ENCODE measurements at regions not wholly inside any gene's neighbourhood (a gene's known extent, or its start where the extent isn't known, plus 50 kb on each side); places are given as distances from the start of the nearest gene placed in this dataset.

DNA sequence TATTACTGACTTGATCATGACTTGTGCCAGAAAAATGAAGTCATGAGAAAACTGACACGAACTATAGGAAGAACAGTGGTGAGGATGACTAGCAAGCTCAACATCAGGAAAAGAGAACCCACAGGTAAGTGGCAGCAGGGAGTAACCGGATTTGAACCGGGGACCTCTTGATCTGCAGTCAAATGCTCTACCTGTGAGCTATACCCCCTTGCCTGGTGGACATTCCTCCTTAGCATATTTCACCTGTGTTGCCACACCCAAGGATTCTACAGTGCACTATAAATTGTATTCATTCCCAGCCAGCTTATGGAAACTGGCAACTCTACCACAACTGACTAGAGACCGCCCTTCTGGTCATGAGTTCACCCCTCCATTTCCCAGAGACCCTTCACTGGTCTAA, 97.5 kb upstream of the ZNF746 start:
- peaks cover 15% of the 10 kb centered on the region for H3K4me1 Mint-ChIP-seq

DNA sequence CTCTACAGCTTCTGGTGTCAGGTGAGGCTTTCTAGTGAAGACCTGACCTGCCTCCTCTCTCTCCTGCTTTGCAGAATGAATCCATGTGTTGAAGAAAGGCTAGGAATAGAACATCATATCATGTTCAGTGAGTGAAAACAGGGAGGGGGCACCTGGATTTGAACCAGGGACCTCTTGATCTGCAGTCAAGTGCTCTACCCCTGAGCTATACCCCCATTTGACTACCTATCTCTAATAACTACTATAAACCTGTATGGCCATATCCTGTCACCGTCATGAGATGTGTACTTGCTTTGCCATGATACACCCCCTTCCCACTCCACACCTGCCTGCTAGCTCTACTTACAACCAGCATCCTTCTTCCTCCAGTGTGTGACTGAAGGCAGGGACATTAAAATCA, 91.3 kb upstream of the ZNF746 start:
- ATAC-seq (ENCODE audit: low read depth) (no peak), DNase-seq (no peak)
- peaks cover 20% of the 10 kb centered on the region for H3K79me2 ChIP-seq (ENCODE audit: control insufficient read depth, insufficient read depth, low read length)
- H3K4me2 ChIP-seq (replicated peaks; ENCODE audit: low read depth, low read length, poor library complexity, severe bottlenecking), result no peak overlapping the region
- Mint-ChIP-seq H3K4me1 (no peaks in the 10 kb centered on the region), H3K9me3 (ENCODE audit: insufficient read depth) (peaks cover 3% of the 10 kb centered on the region), H3K27ac (no peak overlapping the region), H3K4me3 (no peak overlapping the region), H3K27me3 (no peaks in the 10 kb centered on the region)
- peaks cover 0 to 5% (median 3%) of the 10 kb centered on the region in 3 donors for H3K9me3 ChIP-seq (ENCODE audit: control extremely low read depth in 1 of 3, control insufficient read depth in 2 of 3, insufficient read depth in 1 of 3, low read length in 2 of 3)
- peaks cover 1 to 53% of the 10 kb centered on the region in 2 experiments for H3K36me3 ChIP-seq (replicated peaks in 1 of 2; ENCODE audit: control extremely low read depth in 1 of 2, control insufficient read depth in 1 of 2, extremely low read depth in 1 of 2, insufficient read depth in 2 of 2, low read length in 1 of 2)
- H4K20me1 ChIP-seq (ENCODE audit: control insufficient read depth, insufficient read depth, low read length, poor library complexity, severe bottlenecking), result no peaks in the 10 kb centered on the region
- no peaks in the 10 kb centered on the region for H3K27me3 ChIP-seq (replicated peaks in 1 of 4; ENCODE audit: control extremely low read depth in 1 of 4, control insufficient read depth in 3 of 4, insufficient read depth in 4 of 4, low read length in 3 of 4)
- 83% methylated on average over 1 of the region's 1 CpG for WGBS (ENCODE audit: insufficient coverage)
- no peak overlapping the region for H2AFZ ChIP-seq (ENCODE audit: insufficient read depth, low read depth, low read length, poor library complexity, severe bottlenecking)
- intact Hi-C loops (cut with micrococcal nuclease), result no loop called here
- ChIA-PET POLR2A (no interaction called here), CTCF (interaction anchor here (0.6 kb wide), 1 partner anchor 572 kb away, joined by 3 read pairs; no protein-coding TSS in a partner anchor)
- no peak overlapping the region for H3K27ac ChIP-seq (ENCODE audit: low read length in 2 of 2)
- H3K4me1 ChIP-seq (ENCODE audit: control insufficient read depth in 2 of 2, insufficient read depth in 2 of 2, low read length in 2 of 2), result no peaks in the 10 kb centered on the region
- no peak overlapping the region for H3K4me3 ChIP-seq (ENCODE audit: control extremely low read depth in 1 of 5, extremely low read depth in 1 of 5, insufficient read depth in 1 of 5, low read depth in 2 of 5, low read length in 4 of 5)
- H3K9ac ChIP-seq (ENCODE audit: low read length), result no peak overlapping the region
- TF ChIP-seq EZH2 (IDR thresholded peaks at IDR 0.05; ENCODE audit: borderline replicate concordance, insufficient read depth, low read depth, low read length, poor library complexity, severe bottlenecking), result no peak
- TF ChIP-seq, protein P1, sequence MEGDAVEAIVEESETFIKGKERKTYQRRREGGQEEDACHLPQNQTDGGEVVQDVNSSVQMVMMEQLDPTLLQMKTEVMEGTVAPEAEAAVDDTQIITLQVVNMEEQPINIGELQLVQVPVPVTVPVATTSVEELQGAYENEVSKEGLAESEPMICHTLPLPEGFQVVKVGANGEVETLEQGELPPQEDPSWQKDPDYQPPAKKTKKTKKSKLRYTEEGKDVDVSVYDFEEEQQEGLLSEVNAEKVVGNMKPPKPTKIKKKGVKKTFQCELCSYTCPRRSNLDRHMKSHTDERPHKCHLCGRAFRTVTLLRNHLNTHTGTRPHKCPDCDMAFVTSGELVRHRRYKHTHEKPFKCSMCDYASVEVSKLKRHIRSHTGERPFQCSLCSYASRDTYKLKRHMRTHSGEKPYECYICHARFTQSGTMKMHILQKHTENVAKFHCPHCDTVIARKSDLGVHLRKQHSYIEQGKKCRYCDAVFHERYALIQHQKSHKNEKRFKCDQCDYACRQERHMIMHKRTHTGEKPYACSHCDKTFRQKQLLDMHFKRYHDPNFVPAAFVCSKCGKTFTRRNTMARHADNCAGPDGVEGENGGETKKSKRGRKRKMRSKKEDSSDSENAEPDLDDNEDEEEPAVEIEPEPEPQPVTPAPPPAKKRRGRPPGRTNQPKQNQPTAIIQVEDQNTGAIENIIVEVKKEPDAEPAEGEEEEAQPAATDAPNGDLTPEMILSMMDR (IDR thresholded peaks at IDR 0.05), result no peak

More for the DNA sequence above, 97.5 kb upstream of the ZNF746 start:
- no peak overlapping the region for H3K4me2 ChIP-seq (replicated peaks; ENCODE audit: low read depth, low read length, poor library complexity, severe bottlenecking)
- peaks cover 14 to 15% of the 10 kb centered on the region in 2 donors for H3K4me1 ChIP-seq (ENCODE audit: control insufficient read depth in 2 of 2, insufficient read depth in 2 of 2, low read length in 2 of 2)
- H3K4me3 ChIP-seq (ENCODE audit: control extremely low read depth in 1 of 5, extremely low read depth in 1 of 5, insufficient read depth in 1 of 5, low read depth in 2 of 5, low read length in 4 of 5), result no peak overlapping the region
- TF ChIP-seq, protein P1 (IDR thresholded peaks at IDR 0.05), result no peak
- TF ChIP-seq EZH2 (IDR thresholded peaks at IDR 0.05; ENCODE audit: borderline replicate concordance, insufficient read depth, low read depth, low read length, poor library complexity, severe bottlenecking), result no peak
- DNase-seq (no peak), ATAC-seq (ENCODE audit: low read depth) (no peak)
- peaks cover 5 to 23% of the 10 kb centered on the region in 2 experiments for H3K36me3 ChIP-seq (replicated peaks in 1 of 2; ENCODE audit: control extremely low read depth in 1 of 2, control insufficient read depth in 1 of 2, extremely low read depth in 1 of 2, insufficient read depth in 2 of 2, low read length in 1 of 2)
- no peaks in the 10 kb centered on the region for H4K20me1 ChIP-seq (ENCODE audit: control insufficient read depth, insufficient read depth, low read length, poor library complexity, severe bottlenecking)
- no peaks in the 10 kb centered on the region for H3K9me3 ChIP-seq (ENCODE audit: control extremely low read depth in 1 of 3, control insufficient read depth in 2 of 3, insufficient read depth in 1 of 3, low read length in 2 of 3)
- H2AFZ ChIP-seq (ENCODE audit: insufficient read depth, low read depth, low read length, poor library complexity, severe bottlenecking), result no peak overlapping the region
- Mint-ChIP-seq H3K27ac (no peak overlapping the region), H3K4me3 (no peak overlapping the region), H3K9me3 (ENCODE audit: insufficient read depth) (no peaks in the 10 kb centered on the region), H3K27me3 (no peaks in the 10 kb centered on the region)
- 92% methylated on average over 4 of the region's 4 CpGs for WGBS (ENCODE audit: insufficient coverage)
- H3K27ac ChIP-seq (ENCODE audit: low read length in 2 of 2), result no peak overlapping the region
- ChIA-PET POLR2A (no interaction called here), CTCF (interaction anchor here (1.1 to 1.6 kb wide), 2 partner anchors 10 to 30 kb away, joined by 3 to 4 read pairs; no protein-coding TSS in a partner anchor)
- peaks cover 52% of the 10 kb centered on the region for H3K79me2 ChIP-seq (ENCODE audit: control insufficient read depth, insufficient read depth, low read length)
- no peaks in the 10 kb centered on the region for H3K27me3 ChIP-seq (replicated peaks in 1 of 4; ENCODE audit: control extremely low read depth in 1 of 4, control insufficient read depth in 3 of 4, insufficient read depth in 4 of 4, low read length in 3 of 4)
- intact Hi-C loops (cut with micrococcal nuclease), result no loop called here
- no peak overlapping the region for H3K9ac ChIP-seq (ENCODE audit: low read length)
